Stimulated activated naive CD4-positive, alpha-beta T cell (primary cell): ENCODE measurements at regions not wholly inside any gene's neighbourhood (a gene's known extent, or its start where the extent isn't known, plus 50 kb on each side); places are given as distances from the start of the nearest gene placed in this dataset.
"Not testable (repeated sequence)": the region's sequence is repeated elsewhere in the genome, so short reads cannot be mapped to it uniquely, and the experiment has no call there.

Experiments used
- DNase-seq, 6 experiments: peaks; one replicate each; lab custom pipeline; 2025; lab: John Stamatoyannopoulos, UW

DNA sequence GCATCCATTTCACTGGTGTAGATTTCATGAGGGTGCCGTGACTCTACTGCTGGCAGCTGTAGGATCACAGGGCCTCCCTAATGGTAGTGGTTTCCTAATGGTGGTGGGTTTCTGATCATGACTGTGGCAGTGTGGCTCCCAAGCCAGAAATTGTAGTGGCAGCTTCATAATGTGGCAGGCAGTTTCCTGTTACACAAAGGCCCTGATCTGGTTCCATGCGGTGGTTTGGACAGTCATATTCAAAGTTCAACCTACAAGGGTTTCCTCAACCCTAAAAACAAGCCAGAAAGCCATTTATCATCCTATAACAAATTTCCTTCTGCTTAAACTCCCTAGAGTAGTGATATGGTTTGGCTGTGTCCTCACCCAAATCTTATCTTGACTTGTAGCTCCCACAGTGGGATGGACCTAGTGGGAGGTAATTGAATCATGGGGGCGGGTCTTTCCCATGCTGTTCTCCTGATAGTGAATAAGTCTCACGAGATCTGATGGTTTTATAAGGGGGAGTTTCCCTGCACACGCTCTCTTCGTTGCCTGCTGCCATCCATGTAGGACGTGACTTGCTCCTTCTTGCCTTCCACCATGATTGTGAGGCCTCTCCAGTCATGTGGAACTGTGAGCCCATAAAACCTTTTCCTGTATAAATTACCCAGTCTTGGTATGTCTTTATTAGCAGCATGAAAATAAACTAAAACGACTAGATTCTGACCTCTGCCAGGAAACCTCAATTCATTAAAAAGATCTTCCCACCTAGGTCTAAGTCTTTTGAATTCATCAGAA lies 257.1 kb downstream of the EFCAB11 start:
- DNase-seq: no peak

DNA sequence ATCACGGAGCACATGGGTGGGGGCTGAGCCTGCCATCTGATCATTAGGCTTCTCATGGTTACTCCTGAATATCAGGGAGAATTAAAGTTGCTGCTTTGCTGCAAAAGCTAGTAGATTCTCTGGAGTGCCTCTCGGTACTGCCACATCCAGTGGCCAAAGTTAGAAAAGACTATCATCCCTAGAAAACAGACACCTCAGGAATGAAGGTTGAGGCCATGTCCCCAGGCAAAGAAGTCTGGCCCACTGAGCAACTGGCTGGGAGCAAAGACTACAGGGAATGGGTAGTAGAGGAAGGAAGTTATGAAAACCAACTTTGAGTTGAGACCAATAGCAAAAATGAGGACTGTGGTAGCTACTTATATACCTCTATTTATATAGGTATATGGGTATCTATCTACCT lies 258.7 kb downstream of the EFCAB11 start:
- DNase-seq: no peak

DNA sequence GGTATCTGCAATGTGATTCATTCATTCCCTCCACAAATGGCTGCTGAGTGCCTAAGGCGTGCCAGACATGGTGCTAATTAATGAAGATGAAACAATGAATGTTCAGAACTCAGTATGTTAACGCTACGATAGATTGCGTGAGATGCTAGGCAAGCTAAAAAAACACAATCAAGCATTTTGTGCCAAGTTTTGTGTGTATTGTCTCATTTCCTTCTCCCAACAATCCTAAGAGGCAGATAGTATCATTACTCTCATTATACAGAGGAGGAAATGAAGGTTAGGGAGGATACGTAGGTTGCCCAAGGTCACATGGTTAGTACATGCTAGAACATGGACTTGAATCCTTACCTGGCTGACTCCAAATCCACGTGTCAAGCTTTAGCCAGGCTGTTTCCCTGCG lies 264.4 kb downstream of the EFCAB11 start:
- no peak for DNase-seq

DNA sequence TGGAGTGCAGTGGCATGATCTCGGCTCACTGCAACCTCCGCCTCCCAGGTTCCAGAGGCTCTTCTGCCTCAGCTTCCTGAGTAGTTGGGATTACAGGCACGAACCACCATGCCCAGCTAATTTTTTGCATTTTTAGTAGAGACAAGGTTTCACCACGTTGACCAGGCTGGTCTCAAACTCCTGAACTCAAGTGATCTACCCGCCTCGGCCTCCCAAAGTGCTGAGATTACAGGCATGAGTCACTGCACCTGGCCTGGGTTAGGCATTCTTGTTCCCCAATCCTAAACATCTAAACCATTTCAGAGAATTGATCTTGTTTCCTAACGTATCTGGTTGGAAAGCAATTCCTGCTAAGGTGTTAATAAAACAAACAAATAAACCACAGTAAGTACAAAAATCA lies 264.8 kb downstream of the EFCAB11 start:
- DNase-seq: not testable (repeated sequence)

DNA sequence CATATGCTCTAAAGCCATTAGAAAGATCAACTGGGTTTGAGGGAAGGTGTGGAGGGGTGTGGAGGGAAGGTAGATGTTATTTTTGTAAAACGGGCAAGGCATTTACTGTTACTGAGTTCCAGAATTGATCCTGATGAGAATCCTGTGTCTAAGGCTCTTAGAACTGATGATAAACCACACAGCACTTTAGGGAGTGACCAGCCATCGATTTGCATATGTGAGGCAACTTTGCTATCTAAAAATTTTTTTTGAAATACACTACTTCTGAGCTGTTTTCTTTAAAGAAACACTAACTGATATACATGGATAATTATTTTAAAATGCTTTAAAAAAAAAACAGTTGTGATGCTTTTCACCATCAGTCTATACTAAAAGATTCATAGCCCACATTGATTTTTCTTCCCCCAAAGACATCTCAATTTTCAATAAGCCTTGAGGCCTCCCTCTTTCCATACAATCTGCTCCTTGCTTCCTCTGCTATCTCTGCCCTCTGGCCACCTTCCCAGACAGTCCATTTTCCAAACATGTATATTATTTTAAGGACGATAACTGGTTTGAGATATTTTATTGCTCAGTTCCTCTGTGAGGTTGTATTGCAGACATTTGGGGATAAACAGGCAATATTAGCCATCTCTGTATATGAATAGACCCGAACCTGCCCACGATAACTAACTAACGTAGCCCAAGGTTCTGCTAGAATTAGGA lies 265.9 kb downstream of the EFCAB11 start:
- no peak for DNase-seq

DNA sequence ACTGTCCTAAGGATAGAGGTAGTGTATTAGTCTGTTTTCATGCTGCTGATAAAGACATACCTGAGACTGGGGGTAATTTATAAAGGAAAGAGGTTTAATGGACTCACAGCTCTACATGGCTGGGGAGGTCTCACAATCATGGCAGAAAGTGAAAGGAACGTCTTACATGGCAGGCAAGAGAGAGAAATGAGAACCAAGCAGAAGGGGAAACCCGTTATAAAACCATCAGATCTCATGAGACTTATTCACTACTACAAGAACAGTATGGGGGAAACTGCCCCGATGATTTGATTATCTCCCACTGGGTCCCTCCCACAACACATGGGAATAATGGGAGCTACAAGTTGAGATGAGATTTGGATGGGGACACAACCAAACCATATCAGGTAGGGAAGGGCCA lies 267.4 kb downstream of the EFCAB11 start:
- not testable (repeated sequence) for DNase-seq

DNA sequence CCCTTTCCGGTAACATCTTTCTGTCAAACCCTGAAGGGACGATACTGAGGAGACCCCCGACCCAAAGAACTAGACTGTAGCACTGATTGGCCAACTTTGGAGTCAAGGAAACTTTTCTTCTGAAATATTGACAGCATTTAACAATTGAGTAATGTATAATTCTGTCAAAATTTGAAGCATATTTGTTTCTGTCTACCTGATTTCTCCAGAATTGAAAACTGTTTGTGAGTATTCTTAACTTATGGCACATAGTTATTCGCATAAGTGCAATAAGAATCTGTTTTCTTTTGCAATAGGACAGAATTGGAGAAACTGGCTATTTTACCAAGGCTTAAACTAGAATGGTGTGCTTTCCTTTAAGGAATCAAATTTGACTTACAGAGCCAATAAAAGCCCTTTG lies 267.1 kb upstream of the FOXN3 start:
- no peak for DNase-seq

DNA sequence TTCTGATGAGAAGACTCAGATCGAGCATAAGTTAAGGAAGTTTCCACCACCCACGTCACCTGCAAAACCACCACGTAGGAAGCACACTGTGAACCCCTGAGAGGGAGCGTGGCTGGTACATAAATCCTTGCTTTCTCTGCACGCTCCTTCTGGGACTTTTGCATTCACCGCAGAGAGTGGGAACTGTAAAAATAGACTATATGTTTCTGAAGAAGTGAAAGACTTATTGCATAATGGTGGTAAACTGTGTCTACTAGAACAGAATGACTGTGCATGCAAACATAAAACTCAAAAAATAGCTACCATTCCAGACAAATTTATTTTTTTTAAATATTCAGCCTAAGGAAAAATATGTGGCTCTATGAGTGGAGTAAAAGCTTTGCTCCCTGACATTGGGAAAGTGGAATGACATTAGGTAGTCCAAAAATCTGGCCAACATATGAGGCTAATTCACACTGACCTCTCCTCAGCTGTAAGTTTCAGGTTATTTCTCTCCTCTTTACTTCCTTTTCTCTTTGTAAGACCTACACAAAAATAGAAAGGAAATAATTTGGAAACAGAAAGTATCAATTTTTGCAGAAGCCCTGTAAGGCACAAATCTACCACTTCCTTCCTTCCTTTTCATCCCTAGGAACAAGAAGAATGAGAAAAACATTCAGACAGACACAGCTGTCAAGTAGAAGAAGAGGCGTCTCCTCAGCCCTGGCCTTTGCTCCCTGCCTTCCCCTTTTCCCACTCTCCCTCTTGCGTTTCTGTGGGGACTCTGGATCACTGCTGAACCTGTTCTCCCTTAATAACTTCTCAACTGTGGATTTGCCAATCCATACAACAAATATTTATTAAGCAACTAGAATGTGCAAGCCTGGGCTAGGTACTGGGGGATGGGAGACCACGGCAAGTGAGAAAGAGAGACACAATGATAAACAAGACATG lies 264.3 kb upstream of the FOXN3 start:
- DNase-seq: peak in 5 of 6 experiments; percentile 3 to 63 (median 49)

DNA sequence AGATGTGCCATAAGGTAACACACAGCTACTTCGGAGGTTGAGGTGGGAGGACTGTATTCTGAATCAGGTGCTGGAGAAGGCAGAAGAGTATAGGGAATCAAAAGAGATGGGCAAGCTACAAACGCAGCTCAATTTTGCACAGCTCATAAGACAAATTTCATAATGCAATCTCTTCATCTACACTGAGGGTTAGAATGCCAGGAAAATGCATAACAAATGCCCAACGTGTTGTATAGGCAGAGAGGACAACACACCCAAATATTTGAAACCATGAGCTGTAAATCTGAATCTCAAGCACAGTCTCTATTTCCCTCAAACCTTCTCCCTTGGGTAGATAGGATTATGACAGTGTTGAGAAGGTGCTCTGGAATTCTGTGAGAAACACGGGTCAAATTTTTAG lies 263.1 kb upstream of the FOXN3 start:
- no peak for DNase-seq

DNA sequence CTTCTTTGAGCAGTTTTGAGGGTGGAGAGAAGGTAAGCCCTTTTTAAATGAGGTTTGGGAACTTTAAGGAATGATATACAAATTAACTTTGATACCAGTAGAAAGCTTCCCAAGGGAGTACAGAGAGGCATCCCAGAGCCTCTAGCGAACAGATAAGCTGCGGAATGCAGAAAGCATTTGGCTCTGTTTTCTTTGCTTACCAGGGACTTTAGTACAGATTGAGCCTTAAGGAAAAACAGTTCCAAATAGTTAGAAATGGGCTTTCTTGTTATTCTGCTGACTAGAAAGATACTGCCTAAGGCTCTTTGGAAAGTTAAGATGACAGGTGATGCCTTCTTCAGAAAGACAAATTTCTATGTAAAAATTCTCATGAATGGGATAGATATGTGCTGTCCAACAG lies 261.7 kb upstream of the FOXN3 start:
- DNase-seq: no peak

DNA sequence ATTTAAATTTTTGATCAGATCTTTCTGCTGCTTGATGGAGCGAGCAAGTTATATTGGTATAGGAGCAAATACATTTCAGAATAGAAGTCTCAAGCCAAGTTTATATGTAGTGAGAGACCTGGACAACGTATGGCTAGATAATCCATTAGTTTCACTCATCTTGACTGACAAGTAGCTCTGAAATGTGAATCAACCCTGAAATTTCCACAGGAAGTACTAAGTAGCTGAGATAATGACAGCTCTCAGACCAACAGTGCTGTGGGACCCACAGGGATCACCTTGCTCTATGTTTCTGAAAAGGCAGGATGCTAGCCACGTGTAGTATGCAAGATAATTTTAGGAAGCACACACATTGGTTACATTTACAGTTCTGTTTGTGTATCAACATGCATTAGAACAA lies 258.6 kb upstream of the FOXN3 start:
- DNase-seq: no peak

DNA sequence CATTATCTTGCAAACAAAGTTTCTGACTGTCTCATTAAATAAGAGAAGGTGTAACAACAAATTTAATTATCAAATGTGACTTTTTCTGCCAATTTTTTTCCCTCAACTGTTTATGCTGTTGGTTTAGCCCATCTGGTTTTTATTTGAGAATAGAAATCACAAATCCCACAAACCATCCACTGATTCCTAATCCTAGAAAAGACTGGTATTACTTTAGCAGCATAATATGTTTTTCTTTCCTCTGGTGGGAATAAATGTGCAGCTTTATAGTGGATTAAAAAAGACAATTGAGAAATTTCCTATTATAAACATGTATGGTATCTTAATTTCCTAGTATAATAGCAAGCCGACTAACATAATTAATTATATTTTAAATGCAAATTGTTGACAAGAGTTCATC lies 257.9 kb upstream of the FOXN3 start:
- DNase-seq: no peak

DNA sequence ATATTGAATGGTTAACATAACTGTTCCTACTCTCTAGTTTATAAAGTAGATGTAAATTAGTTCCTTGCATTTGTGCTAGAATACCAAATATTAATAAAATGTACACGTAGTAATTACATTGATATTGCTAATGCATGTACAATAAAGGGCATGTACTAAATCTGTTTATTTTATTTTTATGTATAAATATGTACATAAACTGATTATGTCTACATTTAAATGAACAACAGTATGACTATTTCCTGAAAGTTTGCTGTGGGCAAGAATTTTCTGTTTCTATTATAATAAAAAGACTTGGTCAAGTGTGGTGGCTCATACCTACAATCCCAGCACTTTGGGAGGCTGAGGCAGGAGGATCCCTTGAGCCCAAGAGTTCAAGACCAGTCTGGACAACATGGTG lies 257.2 kb upstream of the FOXN3 start:
- DNase-seq: no peak

DNA sequence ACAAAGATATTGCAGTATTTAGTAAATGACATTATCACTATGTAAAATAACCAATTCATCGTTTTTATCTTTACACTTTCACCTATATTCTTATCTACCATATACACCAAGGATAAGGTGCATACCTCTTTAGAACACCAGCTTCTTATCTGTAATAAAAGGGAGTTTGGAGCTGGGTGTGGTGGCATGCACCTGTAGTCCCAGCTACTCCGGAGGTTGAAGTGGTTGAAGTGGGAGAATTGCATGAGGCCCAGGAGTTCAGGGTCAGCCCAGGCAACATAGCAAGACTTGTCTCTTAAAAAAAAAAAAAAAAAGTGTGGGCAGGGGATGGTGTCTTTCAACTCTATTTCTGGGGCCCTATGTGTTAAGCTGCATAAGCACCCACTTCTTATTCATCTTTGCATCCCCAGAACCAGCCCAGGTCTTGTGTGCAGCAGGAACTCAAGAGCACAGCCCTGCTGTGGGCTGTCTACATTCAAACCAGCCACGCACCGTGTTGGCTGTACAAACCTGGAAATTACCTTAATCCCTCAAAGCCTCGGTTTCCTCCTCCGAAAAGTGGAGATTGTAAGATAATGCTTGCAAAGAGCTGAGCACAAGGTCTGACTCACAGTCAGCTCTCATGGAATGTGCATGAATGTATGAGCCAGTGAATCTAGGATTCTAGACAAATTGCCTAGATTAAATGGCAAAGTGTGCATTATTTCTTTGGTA lies 256.6 kb upstream of the FOXN3 start:
- DNase-seq: peak in 2 of 6 experiments; percentile 1 to 11

DNA sequence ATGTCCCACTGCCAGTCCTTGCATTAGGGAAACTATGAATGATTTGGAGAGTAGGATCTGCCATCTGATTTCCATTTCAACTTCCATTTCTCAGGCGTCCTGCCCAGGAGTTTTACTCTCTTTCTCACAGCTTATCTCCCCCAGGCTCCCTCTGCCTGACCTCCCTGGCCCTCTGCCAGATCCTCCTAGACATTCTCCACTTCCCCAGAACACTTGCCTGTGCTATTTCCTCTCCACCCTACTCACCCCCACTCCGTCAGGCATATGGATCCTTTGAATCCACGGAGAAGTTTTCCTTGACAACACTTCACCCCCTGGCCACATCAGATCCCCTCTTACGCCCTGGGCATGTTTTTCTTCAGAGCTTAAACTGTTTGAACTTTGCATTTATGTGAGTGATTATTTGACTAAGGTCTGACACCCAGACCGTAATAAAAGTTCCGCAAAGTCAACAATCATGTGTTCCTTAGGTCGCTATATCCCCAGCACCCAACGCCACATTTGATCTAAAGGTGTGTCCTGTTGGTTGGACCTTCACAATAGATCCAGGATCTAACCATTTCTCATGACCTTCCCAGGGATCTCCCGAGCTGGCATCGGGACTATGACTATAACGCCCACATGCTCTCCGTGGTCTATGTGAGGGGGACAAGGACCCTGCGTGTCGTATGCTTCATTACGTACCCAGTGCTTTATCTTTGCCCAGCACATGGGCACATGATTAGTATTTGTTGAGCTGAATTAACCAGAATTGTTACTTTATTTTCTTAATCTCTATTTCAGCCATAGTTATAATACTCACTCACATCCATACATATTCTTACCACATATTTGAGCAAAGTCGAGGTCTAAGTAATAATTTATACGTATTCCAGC lies 255.8 kb upstream of the FOXN3 start:
- DNase-seq: no peak

DNA sequence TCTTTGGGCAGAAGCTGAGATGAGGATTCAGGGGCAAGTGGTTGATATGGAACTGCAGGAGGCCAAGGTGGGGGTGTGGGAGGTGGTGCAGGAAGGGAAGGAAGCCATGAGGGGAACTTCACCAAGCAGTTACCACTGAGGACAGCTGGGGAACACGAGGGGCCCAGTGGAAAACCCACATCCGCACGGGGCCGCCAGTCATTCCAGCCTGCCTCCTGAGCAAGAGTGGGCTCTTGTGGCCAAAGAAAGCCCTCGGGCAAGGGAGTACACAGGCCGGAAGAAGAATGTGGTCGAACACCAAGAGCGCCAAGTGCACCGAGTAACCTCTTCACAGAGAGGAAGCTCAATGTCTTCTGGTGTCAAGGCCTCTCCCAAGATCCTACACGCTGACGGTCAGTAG lies 252.2 kb upstream of the FOXN3 start:
- DNase-seq: no peak

DNA sequence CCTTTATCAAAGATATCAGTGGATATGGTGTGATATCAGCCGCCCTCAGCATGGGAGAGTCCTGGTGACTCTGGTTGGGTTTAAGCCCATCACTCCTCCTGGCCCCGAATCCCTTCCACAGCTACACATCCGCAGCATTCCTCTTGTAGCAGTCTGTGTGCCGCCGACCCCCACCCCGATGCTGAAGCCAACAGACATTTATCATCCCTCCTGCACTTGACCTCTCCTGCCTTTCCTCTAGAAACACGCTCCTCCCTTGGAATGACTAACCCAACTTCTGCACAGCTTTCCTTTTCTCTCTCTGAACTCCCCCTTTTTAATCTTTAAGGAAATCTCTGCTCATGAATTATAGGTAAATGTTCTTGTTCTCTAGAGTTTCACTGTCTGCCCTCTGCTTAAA lies 250.9 kb upstream of the FOXN3 start:
- no peak for DNase-seq

DNA sequence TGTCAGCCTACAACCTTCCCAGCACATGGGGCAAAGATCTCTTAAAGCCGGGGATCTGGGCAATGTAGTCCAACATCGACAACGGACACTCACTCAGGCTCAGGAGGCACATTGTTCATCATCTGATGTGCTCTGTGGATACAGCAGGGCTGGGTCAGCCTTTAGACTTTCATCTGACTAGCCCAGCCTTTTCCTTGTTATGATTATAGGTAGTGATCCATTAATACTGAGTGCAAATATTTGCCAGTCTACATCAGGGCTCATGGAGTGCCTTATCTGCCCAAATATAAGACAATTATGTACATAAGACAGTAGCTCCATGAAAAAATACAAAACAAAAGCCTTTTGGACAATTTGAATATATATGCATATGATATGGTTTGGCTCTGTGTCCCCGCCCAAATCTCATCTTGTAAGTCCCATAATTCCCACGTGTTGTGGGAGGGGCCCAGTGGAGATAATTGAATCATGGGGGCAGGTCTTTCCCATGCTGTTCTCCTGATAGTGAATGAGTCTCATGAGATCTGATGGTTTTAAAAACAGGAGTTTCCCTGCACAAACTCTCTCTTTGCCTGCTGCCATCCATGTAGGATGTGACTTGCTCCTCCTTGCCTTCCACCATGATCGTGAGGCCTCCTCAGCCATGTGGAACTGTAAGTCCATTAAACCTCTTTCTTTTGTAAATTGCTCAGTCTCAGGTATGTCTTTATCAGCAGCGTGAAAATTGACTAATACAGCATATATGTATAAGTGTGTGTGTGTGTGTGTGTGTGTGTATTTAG lies 248.5 kb upstream of the FOXN3 start:
- DNase-seq: not testable (repeated sequence)

DNA sequence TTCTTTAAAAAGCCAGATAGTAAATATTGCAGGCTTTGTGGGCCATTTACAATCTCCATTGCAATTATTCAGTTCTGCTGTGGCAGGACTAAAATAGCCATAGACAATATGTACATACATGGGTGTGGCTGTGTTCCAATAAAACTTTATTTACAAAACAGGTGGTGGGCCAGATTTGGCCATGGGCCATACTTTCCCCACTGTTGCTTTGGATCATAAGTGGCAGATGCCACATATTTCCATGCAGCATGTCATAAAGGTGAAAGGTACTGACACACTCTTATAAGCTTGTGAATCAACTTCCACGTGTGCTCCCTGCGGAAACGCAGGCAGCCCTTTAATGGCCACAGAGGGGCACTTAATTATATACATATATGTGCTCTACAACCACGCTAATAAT lies 244.4 kb upstream of the FOXN3 start:
- DNase-seq: no peak

DNA sequence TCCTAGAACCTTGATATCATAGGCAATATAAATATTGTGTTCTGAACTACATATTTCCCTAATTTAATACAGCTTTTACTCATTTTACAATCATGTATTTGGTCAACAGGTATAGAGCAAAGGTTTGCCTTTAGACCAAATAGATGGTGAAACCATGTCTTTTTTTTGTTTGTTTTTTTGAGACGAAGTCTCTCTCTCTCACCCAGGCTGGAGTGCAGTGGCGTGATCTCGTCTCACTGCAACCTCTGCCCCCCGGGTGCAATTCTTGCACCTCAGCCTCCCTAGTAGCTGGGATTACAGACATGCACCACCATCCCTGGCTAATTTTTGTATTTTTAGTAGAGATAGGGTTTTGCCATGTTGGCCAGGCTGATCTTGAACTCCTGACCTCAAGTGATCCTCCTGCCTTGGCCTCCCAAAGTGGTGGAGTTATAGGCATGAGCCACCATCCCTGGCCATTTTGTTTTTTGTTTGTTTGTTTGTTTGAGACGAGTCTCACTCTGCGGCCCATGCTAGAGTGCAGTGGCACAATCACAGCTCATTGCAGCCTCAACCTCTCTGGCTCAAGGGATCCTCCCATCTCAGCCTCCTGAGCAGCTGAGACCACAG lies 243.7 kb upstream of the FOXN3 start:
- not testable (repeated sequence) for DNase-seq
